HG03095 (cell line): ENCODE measurements at regions not wholly inside any gene's neighbourhood (a gene's known extent, or its start where the extent isn't known, plus 50 kb on each side); places are given as distances from the start of the nearest gene placed in this dataset.

ENCODE experiments used
- ATAC-seq: cut with Tn5 transposase; IDR thresholded peaks from one replicate; pipeline ENCODE4 v1.9.1; 2021; ENCODE audit warnings: moderate library complexity; ENCODE audit not compliant: unreplicated experiment

GRCh38 chr4:28518561-28519165 is 1658.0 kb downstream of the STIM2 start:
- ATAC-seq: no peak

DNA sequence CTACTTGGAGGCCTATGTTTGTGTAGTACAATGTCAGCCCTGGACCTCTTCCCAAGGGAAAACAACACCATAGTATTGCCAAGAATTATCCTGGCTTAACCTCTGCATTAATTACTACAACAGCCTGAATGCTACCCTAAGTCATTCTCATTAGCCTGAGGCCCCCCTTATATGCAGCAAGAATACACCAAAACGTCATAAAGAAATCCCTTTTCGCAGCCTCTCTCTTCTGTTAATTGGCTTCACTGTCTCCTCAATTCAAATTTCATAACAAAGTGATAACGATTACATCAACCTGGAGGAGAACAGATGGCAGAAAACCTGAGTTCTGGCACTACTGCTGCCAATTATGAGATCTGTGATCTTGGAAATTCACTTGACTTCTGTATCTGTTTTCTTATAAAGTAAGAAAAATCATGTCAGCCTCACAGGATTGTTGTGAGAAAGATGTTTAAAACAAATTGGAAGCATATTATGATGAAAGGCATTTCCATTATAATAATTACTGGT is 1663.1 kb downstream of the STIM2 start:
- no peak for ATAC-seq

GRCh38 chr4:28536124-28536523 is 1675.5 kb downstream of the STIM2 start:
- no peak for ATAC-seq

GRCh38 chr4:28545986-28546385 is 1685.3 kb downstream of the STIM2 start:
- no peak for ATAC-seq

GRCh38 chr4:28548136-28548535 is 1687.5 kb downstream of the STIM2 start:
- ATAC-seq: no peak

DNA sequence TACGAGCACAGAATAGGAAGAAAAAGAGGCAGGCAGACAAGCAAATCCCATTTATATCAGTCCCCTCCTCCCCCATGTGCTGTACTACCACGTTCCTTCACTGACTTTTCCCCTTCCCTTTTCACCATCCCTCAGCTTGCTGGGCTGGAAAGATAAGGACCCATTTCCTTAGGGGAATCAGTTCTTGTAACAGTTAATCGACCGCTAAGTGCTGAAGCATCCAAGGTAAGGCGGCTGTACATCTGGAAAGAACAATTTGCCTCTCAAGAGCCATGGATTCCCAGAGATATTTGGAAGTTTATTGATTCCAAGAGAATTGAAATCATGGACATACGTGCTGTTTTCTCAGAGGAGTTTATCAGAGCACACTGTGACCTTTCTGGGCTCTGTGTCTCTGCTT is 1688.0 kb downstream of the STIM2 start:
- ATAC-seq: no peak

GRCh38 chr4:28555866-28556265 is 1695.2 kb downstream of the STIM2 start:
- no peak for ATAC-seq

GRCh38 chr4:28557755-28558154 is 1697.1 kb downstream of the STIM2 start:
- ATAC-seq: no peak

- ATAC-seq: no peak
These were observed 1698.3 kb downstream of the STIM2 start for GRCh38 chr4:28558895-28559294.

GRCh38 chr4:28562913-28563312 is 1702.3 kb downstream of the STIM2 start:
- no peak for ATAC-seq

DNA sequence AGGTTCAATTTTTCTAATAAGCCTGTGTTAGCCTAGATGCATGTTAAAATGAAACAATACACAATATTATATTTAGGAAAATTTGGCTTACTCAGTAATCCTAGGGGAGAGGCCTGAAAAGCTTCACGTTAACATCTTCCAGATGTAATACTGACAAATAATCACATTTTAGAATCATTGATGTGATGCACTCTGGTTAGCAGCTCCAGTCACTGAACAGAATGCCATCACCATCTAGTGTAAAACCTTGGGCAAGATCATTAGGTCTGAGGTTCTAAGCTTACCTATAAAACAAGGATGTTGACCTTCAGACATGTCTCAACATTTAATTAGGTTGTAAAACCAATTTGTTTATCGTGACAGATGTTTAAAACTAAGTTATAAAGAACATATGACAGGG is 1704.8 kb downstream of the STIM2 start:
- no peak for ATAC-seq

DNA sequence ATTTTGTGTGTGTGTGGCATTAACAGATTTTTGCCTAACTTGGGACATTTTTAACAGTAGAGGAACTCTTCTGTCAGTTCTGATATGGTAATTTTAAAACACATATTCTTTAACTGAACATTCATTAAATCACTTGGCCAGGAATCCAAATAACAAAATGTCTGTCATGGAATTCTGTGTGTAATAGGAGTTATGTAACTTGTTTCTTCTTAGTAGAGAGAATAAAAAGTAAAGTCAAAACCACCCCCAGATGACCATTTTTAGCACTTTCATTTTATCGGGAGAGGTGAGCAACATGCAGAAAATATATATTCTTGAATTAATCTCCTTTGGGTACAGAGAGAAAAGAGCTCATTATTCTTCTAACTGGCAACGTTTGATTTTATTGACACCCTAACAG is 1740.3 kb downstream of the STIM2 start:
- no peak for ATAC-seq

GRCh38 chr4:28621591-28621990 is 1761.0 kb downstream of the STIM2 start:
- ATAC-seq: no peak

- no peak for ATAC-seq
These were observed 1776.3 kb downstream of the STIM2 start for GRCh38 chr4:28636971-28637370.

DNA sequence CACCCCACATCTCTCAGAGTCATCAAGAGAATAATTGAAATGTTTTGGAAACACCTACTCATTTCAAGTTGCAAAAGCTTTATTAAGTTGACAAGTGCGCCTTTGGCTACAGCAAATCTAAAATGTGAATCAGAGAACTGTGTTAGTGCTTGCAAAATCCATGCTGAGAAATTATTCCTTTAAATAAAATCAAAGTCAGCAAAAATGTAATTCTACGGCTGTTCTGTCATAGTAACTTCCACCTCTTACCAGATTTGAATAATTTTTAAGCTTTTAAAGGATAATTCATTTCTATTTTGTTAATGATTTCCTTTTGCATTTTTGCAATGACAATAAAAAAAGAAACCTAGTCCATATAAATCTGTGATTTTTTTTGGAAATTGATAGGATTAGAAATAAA is 1779.1 kb downstream of the STIM2 start:
- ATAC-seq: no peak

GRCh38 chr4:28654618-28655017 is 1794.0 kb downstream of the STIM2 start:
- no peak for ATAC-seq

GRCh38 chr4:28665306-28665705 is 1804.7 kb downstream of the STIM2 start:
- no peak for ATAC-seq

DNA sequence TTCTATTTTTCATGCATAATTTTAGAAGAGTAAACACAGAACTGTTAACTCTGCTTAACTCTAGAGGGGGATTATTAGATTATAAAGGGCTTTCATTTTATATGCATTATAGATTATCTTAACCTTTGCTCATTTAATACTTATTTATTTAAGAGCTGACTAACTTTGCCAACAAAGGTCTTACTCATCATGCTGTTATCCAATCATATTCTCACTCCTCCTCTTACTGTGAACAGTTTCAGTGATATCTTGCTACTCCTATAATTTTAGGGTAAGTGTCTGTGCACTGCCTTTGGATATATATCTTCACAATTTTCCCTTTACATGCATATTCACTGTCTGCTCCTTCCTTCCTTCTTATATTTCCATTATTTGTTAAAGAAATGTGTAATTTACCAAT is 1814.9 kb downstream of the STIM2 start:
- ATAC-seq: no peak

DNA sequence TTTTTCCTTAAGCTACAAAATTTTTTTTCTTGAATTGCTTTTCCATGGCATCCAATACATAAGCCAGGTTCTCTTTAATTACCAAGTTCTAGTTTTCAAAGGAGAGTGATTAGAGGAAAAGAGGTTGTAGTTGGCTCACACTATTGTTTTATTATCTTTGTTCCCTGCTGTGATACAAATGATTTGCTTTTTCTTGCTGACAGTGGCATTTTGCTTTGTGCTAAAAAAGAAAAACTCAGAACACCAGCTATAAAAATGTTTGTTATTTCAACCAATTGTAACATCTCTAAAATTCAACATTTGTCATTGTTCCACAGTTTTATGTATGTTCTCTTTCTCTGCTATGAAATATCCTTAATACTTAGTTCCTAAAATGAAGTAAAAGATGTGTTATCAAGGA is 1817.2 kb downstream of the STIM2 start:
- ATAC-seq: no peak

DNA sequence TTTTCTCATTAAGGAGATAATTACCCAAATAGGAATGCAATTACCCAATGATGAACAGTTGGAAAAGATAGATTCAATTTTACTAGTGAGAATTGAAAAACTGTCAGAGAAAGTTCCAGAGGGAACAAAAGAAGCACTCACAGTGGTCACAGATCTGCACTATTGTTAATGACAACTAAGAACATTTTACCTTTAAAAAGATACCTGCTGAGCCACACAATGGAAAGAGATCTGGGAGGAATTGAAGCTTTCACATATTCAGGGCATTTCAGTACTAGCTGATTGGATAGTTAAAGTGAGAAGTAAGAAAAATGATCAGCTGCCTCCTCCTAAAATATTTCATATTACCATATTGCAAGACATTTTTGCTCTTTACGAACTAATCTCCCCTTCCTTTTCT is 1822.2 kb downstream of the STIM2 start:
- no peak for ATAC-seq

- no peak for ATAC-seq
These were observed 1826.0 kb downstream of the STIM2 start for GRCh38 chr4:28686618-28687017.

DNA sequence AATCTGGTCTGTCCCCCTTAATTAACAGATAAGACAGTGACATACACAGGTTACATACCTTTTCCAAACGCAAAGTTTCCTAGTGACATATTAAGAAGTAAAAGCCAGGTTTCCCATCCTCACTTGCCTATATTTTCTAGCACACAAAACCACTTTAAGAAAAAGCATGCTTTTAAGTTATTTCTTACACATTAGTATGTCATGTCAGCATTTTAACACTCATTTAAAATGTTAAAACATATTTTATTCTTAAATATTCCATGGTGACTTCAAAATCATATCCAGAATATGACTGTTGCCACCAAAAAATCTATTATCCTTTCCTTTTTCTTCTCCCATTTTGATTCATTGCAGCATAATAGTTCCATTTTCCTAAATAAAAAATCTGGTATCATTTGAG is 1830.2 kb downstream of the STIM2 start:
- no peak for ATAC-seq

GRCh38 chr4:28702571-28702970 is 1841.9 kb downstream of the STIM2 start:
- no peak for ATAC-seq
